HL-60/S4 (cell line): ENCODE measurements at regions not wholly inside any gene's neighbourhood (a gene's known extent, or its start where the extent isn't known, plus 50 kb on each side); places are given as distances from the start of the nearest gene placed in this dataset.

Source experiments
- in situ Hi-C: fragments of 300-500 bp; cut with MboI; formaldehyde crosslinking; loops from 2 replicates; pipeline ENCODE4 v1.14.3; 2022; ENCODE audit warnings: low sequenced_read_pairs

DNA sequence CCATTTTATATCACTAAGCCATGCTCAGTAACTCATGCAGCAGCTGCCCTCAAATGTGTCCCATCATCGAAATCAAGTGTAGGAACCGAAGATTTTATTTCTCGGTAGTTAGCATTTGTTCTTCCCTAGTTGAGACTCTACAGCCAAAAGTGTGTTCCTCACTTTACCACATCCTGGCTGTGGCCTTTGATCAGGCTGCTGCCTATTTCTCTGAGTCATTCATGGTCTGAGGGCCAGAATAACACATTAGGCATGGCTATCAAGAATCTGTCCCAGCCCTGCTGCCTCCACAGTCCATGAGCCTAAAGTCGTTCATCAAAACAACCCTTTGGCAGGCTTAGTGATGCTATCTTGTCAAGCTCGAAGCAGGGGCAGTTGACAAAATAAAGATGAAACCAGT is 300.1 kb downstream of the TDRD15 start:
- in situ Hi-C loops: no loop called here

DNA sequence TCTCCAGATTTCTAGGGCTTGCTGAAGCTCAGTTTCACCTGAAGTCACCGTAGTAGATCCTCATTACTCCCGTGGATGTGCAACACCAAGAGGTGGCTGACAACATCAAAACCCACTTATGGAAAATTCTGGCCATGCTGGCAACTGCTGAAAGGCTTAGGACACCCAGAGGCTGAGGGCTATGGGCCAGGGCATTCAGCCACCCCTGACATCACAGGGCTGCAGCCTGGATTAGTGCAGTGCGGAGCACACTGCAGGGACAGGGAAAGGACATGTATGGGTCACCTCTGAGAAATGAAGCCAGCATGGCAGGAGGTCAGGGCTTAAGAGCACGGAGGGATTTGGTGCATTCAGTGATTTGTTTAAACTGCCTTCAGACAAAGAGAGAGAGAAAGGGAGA is 300.6 kb downstream of the TDRD15 start:
- in situ Hi-C loops: no loop called here

DNA sequence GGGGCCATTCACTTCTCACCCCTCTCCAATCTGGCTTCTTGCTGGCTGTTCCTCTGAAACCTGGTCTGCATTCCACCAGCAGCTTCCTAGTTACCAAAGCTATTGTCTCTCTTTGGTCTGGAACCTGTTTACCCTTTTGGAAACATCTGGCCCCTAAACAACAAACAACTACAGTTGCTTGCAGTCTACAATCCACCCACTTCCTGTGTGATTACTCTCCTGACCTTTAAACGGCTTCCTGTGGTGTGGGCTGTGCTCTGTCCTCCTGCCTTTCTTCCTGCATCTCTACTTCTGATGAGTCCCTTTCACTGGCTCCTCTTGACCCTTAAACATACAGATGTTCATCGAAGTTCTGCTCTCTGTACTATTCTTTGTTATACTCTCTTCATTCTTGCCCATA is 303.8 kb downstream of the TDRD15 start:
- in situ Hi-C loops: no loop called here

DNA sequence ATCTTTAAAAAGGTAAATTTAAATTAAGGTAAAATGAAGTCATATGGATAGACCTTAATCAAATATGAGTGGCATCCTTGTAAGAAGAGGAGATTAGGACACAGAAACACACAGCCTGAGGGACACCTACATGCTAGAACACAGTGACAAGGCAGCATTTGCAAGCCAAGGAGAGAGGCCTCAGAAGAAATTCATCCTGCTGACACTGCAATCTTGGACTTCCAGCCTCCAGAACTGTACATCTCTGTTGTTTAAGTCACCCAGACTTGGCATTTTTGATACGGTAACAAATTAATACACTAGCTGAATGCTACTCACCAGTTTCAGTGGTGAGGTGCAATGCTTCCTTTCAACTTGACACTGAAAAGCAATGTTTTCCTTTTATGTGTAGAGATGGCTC is 305.0 kb downstream of the TDRD15 start:
- in situ Hi-C loops: no loop called here

DNA sequence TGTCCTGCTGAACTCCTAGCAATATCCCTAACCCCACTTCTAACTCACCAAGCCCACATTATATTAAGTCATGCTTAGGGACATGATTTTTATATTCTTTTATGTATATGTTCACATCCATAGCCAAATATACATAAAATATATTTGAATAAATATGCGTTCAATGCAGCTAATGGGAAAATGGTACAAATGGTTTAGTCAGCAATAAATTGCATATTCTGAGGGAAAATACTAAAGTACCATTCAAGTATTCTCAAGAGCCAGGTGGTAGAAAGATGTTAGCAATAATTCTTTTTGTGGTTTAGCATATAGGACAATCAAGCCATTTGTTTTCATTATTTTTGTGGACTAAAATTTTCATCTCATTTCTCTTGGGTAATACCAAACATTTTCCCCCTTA is 306.0 kb downstream of the TDRD15 start:
- in situ Hi-C loops: no loop called here

DNA sequence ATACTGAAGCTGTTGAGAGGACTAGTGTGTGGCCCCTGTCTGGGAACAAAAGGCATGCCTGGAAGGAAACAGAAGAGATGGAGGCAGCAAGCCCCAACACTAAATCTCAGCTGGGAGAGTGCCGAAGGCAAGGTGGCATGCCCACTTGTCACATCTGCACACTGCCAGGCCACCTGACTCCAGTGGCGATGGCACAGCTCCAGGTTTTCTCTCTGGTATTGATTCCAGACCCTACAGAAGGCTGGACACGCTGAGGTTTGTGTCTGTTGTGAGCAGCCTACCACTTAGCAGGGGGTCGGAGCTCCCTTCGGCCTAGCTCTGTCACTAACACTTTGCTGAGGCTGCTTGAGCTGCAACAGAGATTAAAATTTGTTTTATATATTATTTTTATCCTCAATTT is 307.3 kb downstream of the TDRD15 start:
- in situ Hi-C loops: no loop called here

DNA sequence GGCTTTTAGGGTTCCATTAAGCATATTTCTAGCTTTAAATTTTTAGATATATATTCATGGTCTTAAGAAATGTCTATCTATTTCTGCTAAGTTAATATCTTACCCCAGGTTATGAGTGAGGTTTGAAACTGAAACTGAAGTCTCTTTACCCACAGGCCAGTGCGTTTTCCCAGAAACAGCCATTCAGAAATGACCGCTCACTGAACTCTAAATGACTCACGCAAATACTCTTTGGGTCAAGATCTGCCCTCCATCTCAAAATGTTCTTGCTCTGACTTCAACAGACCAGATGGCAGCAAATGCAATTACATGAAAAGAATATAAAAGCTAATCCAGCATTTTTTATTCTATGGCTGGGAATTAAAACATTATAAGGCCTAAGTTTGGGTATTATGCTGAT is 315.2 kb downstream of the TDRD15 start:
- in situ Hi-C loops: no loop called here

DNA sequence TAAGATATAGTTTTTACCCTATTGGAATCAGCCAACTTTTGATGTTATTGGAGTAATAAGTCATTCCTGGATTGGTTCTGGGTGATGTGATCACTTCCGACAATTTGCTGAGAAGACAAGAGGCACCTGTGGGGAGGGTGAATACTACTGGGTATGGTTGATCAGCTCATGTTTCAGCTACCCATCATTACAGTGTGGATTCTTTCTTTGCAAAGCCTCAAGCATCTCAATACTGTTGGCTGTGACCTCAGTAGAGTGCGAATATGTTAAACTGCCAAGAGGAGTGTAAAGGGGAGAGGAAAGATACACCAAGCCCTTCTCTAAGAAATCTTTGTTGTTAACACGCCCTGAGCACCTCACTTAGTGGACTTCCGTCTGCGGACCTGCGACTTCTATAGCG is 317.7 kb downstream of the TDRD15 start:
- in situ Hi-C loops: no loop called here

DNA sequence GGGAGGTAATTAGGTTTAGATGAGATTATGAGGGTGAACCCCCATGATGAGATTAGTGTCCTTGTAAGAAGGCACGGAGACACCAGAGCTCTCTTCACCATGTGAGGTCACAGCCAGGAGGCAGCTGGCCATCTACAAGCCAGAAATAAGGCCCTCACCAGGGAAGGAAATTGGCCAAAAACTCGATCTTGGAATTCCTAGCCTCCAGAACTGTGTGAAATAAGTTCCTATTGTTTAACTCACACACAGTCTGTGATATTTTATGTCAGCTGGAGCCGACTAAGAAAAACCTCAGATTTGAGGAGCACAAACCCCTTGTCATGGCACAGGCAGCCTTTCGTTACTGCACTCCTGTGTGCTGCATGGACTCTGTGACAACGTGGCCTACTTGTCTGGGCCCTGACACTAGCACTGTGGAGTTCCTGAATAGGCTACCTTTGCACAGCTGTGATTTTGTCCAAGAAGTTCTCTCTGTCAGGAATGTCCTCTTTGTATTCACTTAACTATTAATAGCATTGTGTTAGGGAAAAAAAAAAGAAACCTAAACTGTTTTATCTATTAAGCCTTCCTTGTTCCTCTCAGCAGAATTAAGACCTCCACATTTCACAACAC is 319.8 kb downstream of the TDRD15 start:
- in situ Hi-C loops: no loop called here

DNA sequence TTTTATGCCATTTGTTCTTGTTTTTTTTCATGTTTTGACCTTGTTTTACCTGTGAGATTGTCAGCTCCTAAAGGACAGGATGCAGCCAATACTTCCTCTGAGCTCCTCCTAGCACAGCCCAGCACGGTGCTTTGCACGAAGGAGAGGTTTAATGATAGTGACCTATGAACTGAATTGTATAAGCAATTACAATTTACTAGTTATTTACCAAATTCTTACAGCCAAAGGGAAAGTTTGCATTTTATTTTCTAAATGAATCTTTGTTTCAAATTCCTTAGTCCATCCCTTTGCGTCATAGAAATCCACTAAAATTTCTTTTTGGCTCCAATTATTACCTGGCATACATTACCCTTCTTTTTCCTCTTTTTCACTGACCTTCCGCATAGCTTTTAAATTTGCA is 326.1 kb downstream of the TDRD15 start:
- in situ Hi-C loops: no loop called here

DNA sequence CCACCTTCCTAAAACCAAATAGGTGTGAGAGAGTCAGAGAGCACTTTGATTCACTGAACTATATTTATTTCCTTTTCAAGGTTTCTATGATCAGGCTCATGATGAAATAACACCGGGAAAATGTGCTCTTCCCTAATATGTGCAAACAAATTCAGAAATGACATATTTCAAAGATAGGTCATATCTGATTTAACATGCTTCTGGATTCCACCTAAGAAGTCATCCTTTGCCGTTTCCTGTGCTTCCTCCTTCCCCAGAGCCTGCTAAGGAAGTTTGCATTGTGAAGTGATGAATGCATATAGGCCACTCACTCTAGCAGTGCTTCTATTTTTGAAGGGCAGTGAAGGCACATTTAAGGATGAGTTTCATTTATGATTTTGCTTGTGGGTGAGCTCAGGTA is 327.6 kb downstream of the TDRD15 start:
- in situ Hi-C loops: no loop called here

DNA sequence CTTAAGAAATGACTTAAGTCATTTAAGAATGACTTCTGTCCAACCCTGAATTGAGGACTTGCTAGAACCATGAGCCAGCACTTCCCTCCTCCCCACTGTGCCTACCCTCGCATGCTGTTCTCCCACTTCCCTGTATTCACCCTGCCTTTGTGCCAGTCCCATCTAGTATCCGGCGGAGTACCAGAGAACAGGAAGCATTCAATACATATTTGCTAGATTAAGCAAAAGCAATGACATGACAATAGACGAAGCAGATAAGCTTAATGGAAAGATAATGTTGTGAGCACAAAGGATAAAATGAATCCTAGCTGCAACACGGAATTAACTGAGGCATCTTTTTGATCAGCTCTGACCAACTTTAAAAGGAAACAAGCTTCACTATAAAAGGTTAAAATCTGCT is 328.5 kb downstream of the TDRD15 start:
- in situ Hi-C loops: no loop called here

DNA sequence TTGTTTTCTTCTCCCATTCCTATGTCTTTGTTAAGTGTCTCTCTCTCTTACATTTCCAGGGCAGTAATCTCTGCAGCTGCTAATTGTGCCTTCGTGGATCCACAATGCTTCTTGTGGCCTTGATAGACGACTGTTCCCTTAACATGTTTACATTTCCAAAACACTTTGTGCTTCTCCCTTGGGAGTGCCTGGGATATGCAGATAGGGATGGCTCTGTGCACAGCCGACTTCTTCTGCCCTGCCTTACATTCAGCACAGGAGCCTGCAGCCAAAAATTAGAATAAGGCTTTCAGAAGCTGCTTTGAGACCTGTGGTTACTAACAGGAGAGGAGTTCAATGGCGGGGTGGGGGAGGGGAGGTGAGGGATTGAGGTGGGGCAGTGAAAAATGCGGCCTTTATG is 328.9 kb downstream of the TDRD15 start:
- in situ Hi-C loops: no loop called here

DNA sequence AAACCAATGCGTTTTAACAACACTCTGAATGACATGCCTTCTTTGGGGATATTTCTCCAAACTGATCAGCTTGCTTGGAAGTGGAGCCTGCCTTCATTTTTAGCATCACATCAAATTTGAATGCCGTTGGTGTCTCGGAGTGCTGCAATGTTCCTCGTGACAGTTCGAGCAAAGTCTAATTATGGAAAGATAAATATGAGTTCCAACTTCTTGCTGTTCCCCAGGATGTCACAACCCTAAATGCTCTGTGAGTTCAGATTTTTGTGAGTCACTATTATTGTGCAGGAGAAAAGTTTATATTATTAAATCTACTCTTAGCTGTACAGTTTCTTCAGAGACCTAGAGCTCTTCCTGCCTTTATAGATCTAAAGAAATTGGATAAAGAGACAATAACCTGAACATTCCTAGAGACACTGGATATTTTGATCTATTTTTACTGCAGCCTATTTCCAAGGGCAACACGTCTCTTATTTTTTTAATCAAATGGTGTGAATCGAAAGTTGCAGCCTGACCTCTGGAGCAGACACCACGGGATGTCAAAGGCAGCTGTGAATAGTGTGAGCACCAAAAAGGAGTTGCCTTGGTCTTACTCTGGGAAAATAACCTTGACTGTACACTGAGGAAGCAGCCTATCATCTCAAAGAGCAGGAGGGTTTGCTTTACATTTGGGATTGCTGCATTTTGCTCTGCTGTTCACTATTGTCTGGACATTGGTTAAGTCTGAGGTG is 330.1 kb downstream of the TDRD15 start:
- in situ Hi-C loops: no loop called here

DNA sequence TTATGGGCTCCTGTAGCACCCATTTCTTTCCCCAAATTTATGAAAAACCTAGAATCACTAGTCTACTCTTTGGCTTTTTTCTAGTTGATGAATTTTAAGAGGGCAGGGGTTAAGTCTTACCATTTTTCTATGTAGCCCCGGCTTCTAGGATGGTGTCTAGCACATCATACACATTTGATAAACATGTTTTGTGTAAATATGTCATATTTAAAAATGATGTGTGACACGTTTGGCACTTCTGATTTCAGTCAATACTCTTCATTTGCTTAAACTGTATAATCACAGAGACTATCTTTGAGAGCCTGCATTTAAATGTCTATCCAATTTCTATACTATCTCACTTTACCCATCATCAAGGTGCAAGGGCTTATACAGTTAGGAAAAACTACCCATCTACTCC is 331.1 kb downstream of the TDRD15 start:
- in situ Hi-C loops: no loop called here

DNA sequence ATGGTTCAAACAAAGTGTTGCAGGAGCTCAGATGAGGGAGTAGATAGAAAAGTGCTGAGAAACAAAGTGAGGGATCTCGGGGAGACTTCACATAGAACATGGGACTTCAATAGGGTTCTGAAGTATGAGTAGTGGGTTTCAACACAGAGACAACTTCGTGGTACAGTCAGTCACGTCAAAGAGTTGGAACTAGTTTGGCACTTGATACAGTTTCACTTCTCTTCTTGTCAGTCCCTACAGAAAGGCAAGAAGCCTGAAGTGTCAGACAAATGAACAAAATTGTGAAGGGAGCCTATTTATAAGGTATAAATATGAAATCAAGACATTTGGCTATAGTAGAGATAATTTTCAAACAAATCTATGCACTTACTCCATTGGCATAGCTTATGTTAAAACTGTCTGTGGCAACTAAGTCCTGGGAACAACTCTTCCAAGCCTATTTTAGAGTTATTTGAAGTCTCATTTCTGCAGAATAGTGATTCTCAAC is 338.0 kb downstream of the TDRD15 start:
- in situ Hi-C loops: no loop called here

DNA sequence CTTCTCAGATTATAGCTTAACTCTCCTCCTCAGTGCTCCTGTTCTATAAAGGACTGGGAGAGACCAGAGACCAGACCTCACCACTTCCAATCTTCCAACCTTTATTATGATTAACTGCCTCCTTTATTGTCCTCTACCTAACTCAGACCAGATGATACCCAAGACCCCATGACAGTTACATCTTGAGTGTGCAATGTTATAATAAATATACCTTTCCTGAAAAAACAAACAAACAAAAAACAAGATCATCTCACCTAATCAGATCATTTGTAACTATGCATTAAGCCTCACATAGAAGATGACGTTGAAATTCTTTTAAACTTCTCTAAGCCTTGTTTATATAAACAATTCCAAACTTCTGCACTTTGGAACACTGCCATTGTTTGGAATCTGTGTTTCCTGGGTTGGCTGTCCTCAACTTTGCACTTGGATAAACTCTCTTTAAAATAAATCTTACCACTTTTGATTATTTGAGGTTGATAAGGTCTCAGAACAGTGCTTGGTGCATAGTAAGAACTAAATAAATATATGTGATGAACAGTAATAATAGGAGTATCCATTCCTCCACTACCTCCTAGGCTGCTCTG is 342.7 kb downstream of the TDRD15 start:
- in situ Hi-C loops: no loop called here

DNA sequence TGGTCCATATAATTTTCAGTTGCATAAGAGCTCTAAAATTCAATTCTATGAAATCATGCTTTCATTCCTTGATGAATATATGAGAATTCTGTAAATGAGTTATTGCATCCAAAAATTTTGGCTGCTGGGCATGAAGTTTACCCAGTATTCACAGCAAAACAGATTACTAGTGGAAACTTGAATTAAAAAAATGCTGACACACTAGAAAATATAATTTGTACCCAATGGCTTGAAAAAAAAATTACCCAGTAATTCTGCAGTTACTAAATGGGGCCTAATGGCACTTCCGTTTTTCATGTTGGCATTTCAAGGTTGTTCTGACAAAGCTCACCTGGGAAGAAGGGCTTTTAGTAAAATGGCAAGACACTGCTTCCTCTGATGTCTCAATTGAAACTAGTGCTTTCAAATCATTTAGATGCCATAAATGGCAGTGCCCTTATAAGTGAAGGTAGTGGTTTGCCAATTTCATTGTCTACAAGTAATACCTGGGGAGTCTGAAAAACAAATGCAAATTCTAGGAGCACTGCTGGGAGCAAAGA is 343.6 kb downstream of the TDRD15 start:
- in situ Hi-C loops: no loop called here

DNA sequence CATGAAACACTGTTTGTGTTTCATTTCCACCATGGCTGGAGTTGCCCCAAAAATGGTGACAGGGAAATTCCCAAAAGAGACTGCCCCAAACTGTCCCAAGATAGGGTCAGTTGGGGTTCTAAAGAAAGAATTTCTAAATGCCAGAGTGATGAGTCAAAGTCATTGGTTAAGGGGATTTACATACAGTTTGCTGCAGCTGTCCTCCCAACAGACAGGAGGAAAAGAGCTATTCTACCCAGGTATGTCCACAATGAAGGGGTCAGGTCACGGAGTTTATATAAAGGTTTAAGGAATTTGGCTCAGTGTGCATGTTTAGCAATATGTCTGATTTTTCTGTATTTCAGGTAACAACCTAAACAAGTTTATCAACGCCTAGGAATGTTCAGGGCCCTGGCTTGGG is 344.1 kb downstream of the TDRD15 start:
- in situ Hi-C loops: no loop called here

DNA sequence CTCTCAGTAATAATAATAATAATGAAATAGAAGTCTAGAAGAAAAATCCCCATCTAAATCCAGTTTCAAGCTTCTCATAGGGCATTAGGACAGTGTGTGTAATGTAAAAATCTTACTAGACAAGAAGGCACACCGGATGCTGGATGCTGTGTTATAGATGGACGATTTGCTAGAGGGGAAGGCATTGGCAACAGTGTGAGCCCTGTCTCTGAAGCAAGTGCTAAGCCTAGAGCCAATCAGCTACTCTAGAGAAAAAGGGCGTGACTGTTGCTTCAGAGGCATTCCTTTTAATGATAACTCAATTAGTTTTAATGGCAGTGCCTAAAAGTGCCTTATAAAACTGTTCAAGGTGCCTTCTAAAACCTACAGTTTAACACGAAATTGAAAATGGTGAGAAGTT is 344.9 kb downstream of the TDRD15 start:
- in situ Hi-C loops: no loop called here

DNA sequence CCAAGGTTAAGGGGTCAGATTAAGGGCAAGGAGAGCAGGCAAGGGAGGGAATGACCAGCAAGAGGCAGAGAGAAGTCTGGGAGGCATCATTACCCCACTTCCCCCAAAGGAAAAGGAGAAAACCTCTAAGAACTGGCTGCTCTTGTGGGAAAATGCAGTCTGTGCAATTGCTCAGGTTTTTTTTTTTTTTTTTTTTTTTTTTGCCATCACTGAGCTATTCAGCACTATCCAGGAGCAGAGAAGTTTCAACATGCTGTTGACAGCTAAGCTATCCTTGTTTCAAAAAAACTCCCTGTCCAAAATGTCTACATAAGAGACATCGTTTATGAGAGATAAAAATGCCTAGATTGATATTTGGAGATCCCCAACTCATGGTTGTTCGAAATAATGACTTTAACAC is 345.4 kb downstream of the TDRD15 start:
- in situ Hi-C loops: no loop called here

DNA sequence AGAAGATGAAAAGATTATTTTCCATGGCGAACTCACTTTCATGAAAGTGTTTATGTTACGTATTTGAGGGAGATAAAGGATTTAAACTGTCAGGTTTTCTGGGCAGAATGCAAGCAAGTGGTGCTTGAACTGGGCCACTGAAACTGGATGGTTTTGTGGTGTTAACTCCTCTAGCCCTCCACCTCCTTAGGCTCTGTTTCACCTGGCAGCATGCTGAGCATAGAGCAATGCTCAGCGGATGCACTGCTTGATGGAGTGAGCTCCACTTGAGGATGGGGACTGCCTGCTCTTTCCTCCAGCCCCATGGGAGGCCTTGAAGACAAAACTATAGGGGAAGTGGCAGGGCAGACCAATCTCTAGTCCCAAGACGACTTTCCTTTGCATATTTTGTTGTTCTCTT is 345.8 kb downstream of the TDRD15 start:
- in situ Hi-C loops: no loop called here
